ENCODE measurements at regions not wholly inside any gene's neighbourhood (a gene's known extent, or its start where the extent isn't known, plus 50 kb on each side); places are given as distances from the start of the nearest gene placed in this dataset.

- no peak overlapping the region for H3K4me3 ChIP-seq (ENCODE audit: low read depth, low read length)
- H3K36me3 ChIP-seq (ENCODE audit: control insufficient read depth, insufficient read depth, low read length) = no peaks in the 10 kb centered on the region
- TF ChIP-seq CTCF (IDR thresholded peaks at IDR 0.05; ENCODE audit: insufficient read depth, low read length, poor library complexity, severe bottlenecking) = no peak
- H3K27me3 ChIP-seq (ENCODE audit: control insufficient read depth, insufficient read depth, low read length) = no peaks in the 10 kb centered on the region
- DNase-seq (ENCODE audit: low read depth) = no peak
Observed at GRCh38 chr13:73956795-73957408, 177.3 kb downstream of the KLF12 start.

GRCh38 chr13:73955977-73956500 is 178.2 kb downstream of the KLF12 start:
- no peak overlapping the region for H3K4me3 ChIP-seq (ENCODE audit: low read depth, low read length)
- TF ChIP-seq CTCF (IDR thresholded peaks at IDR 0.05; ENCODE audit: insufficient read depth, low read length, poor library complexity, severe bottlenecking) = no peak
- no peaks in the 10 kb centered on the region for H3K27me3 ChIP-seq (ENCODE audit: control insufficient read depth, insufficient read depth, low read length)
- no peak for DNase-seq (ENCODE audit: low read depth)
- no peaks in the 10 kb centered on the region for H3K36me3 ChIP-seq (ENCODE audit: control insufficient read depth, insufficient read depth, low read length)

GRCh38 chr13:73954808-73955207 is 179.4 kb downstream of the KLF12 start:
- Histone ChIP-seq H3K27me3 (ENCODE audit: control insufficient read depth, insufficient read depth, low read length) (no peaks in the 10 kb centered on the region), H3K4me3 (ENCODE audit: low read depth, low read length) (no peak overlapping the region), H3K36me3 (ENCODE audit: control insufficient read depth, insufficient read depth, low read length) (no peaks in the 10 kb centered on the region)
- no peak for TF ChIP-seq CTCF (IDR thresholded peaks at IDR 0.05; ENCODE audit: insufficient read depth, low read length, poor library complexity, severe bottlenecking)
- no peak for DNase-seq (ENCODE audit: low read depth)

- no peak for DNase-seq (ENCODE audit: low read depth)
Observed at GRCh38 chr13:73952648-73953047, 181.6 kb downstream of the KLF12 start.

GRCh38 chr13:73948848-73949529 is 185.2 kb downstream of the KLF12 start:
- Histone ChIP-seq H3K27me3 (ENCODE audit: control insufficient read depth, insufficient read depth, low read length) (no peaks in the 10 kb centered on the region), H3K4me3 (ENCODE audit: low read depth, low read length) (no peak overlapping the region), H3K36me3 (ENCODE audit: control insufficient read depth, insufficient read depth, low read length) (no peaks in the 10 kb centered on the region)
- TF ChIP-seq CTCF (IDR thresholded peaks at IDR 0.05; ENCODE audit: insufficient read depth, low read length, poor library complexity, severe bottlenecking) = no peak
- no peak for DNase-seq (ENCODE audit: low read depth)

More at GRCh38 chr13:73952648-73953047, 181.6 kb downstream of the KLF12 start:
- no peaks in the 10 kb centered on the region for H3K36me3 ChIP-seq (ENCODE audit: control insufficient read depth, insufficient read depth, low read length)
- H3K27me3 ChIP-seq (ENCODE audit: control insufficient read depth, insufficient read depth, low read length) = no peaks in the 10 kb centered on the region
- no peak overlapping the region for H3K4me3 ChIP-seq (ENCODE audit: low read depth, low read length)
- TF ChIP-seq CTCF (IDR thresholded peaks at IDR 0.05; ENCODE audit: insufficient read depth, low read length, poor library complexity, severe bottlenecking) = no peak

Measured in kidney epithelial cell (primary cell).